ENCODE measurements at regions not wholly inside any gene's neighbourhood (a gene's known extent, or its start where the extent isn't known, plus 50 kb on each side); places are given as distances from the start of the nearest gene placed in this dataset.

DNA sequence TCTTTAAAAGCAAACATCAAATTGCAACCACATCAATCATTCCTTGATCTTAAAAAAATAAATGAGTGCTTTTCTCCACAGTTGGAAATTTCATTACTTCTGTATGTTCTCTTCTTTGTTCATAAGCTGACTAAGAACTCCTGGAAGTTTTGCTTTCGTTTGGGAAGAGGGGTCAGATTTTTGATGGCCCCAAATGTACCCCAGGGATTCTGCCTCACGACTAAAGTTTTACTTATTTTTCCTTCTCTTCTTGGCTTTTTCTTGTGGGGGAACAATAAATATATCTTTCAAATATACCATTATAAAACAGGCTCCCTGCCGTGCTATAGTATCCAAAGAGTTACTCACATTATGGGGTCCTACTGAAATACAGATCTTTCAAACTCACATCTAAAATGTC is 215.0 kb upstream of the CDIN1 start:
- TF ChIP-seq CTCF (IDR thresholded peaks at IDR 0.05) (no peak), POLR2A (IDR thresholded peaks at IDR 0.05) (no peak), EP300 (IDR thresholded peaks at IDR 0.05) (no peak)

All from tibial nerve (tissue), 4 donors.